ENCODE measurements at regions not wholly inside any gene's neighbourhood (a gene's known extent, or its start where the extent isn't known, plus 50 kb on each side); places are given as distances from the start of the nearest gene placed in this dataset.

- TF ChIP-seq CTCF (IDR thresholded peaks at IDR 0.05; ENCODE audit: low read length) (no peak), EZH2 (optimal IDR thresholded peaks at IDR 0.05; ENCODE audit: low read depth, low read length) (no peak), EZH2phosphoT487 (IDR thresholded peaks at IDR 0.05; ENCODE audit: low read length) (no peak)
These were observed 714.6 kb downstream of the CDH9 start for GRCh38 chr5:26323794-26324193.

Data from MM.1S (cell line).